ENCODE measurements at regions not wholly inside any gene's neighbourhood (a gene's known extent, or its start where the extent isn't known, plus 50 kb on each side); places are given as distances from the start of the nearest gene placed in this dataset.

- Histone ChIP-seq H3K9me3 (no peaks in the 10 kb centered on the region), H3K4me1 (no peaks in the 10 kb centered on the region), H3K27ac (no peak overlapping the region), H3K27me3 (peaks cover 0 to 4% of the 10 kb centered on the region in 2 donors), H3K4me3 (no peak overlapping the region), H3K36me3 (no peaks in the 10 kb centered on the region)
- TF ChIP-seq CTCF (IDR thresholded peaks at IDR 0.05): no peak
- no peak for DNase-seq (ENCODE audit: low spot score)
Observed at GRCh38 chr17:79153367-79154130, 78.9 kb downstream of the ENGASE start.

DNA sequence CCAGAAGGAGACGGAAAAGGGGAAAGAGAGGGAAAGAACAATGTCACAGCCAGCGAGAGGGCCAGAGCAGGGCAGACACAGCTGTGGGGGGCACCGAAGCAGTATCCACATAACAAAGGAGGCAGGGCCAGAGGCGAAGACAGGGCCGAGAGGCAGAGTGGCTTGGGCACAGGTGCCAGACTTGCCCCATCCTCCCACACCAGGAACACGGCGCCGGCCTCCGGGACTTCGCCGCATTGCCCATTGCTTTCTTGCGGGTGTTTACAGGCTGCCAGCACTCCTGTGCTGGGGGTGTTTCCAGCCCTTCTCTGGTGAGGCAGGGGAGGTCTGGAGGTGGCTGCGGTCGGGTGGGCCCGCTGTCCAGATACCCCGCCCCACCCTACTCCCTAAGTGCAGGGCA lies 78.0 kb downstream of the ENGASE start:
- H3K4me3 ChIP-seq: no peak overlapping the region
- no peak for DNase-seq (ENCODE audit: low spot score)
- H3K27me3 ChIP-seq: peaks cover 0 to 4% of the 10 kb centered on the region in 2 donors
- no peaks in the 10 kb centered on the region for H3K4me1 ChIP-seq
- no peaks in the 10 kb centered on the region for H3K9me3 ChIP-seq
- H3K36me3 ChIP-seq: no peaks in the 10 kb centered on the region
- TF ChIP-seq CTCF (IDR thresholded peaks at IDR 0.05): no peak
- H3K27ac ChIP-seq: no peak overlapping the region

DNA sequence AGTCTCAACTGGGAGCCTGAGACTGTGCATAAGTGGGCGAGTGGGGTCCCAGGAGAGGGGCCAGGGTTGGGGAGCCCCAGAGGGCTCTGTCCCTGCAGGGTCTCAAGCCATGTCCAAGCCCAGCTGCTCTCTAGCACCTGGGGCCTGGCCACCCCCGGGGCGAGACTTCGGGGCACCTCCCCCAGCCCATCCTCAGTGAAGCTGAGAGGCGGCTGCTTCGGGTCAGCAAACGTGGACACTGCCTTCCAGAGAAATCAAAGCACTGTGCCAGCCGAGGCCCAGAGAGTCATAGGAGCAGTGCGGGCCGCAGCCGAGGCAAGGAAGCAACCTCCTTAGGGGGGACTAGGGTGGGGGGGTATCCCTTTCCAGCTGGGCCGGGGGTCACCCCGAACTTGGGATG lies 77.5 kb downstream of the ENGASE start:
- no peak overlapping the region for H3K4me3 ChIP-seq
- no peak for TF ChIP-seq CTCF (IDR thresholded peaks at IDR 0.05)
- no peaks in the 10 kb centered on the region for H3K36me3 ChIP-seq
- H3K27ac ChIP-seq: no peak overlapping the region
- peaks cover 0 to 4% of the 10 kb centered on the region in 2 donors for H3K27me3 ChIP-seq
- H3K9me3 ChIP-seq: no peaks in the 10 kb centered on the region
- no peaks in the 10 kb centered on the region for H3K4me1 ChIP-seq
- no peak for DNase-seq (ENCODE audit: low spot score)

- no peak overlapping the region for H3K4me3 ChIP-seq
- H3K36me3 ChIP-seq: no peaks in the 10 kb centered on the region
- H3K4me1 ChIP-seq: no peaks in the 10 kb centered on the region
- no peak for DNase-seq (ENCODE audit: low spot score)
- H3K27me3 ChIP-seq: peaks cover 0 to 4% of the 10 kb centered on the region in 2 donors
- no peak for TF ChIP-seq CTCF (IDR thresholded peaks at IDR 0.05)
- no peaks in the 10 kb centered on the region for H3K9me3 ChIP-seq
- H3K27ac ChIP-seq: no peak overlapping the region
Observed at GRCh38 chr17:79150799-79151198, 76.2 kb downstream of the ENGASE start.

GRCh38 chr17:79150035-79150733 lies 75.6 kb downstream of the ENGASE start:
- Histone ChIP-seq H3K4me3 (no peak overlapping the region), H3K27me3 (peaks cover 0 to 4% of the 10 kb centered on the region in 2 donors), H3K9me3 (no peaks in the 10 kb centered on the region)

More at GRCh38 chr17:79150035-79150733, 75.6 kb downstream of the ENGASE start:
- no peak for TF ChIP-seq CTCF (IDR thresholded peaks at IDR 0.05)
- Histone ChIP-seq H3K36me3 (no peaks in the 10 kb centered on the region), H3K4me1 (no peaks in the 10 kb centered on the region), H3K27ac (no peak overlapping the region)
- DNase-seq (ENCODE audit: low spot score): no peak
